ENCODE measurements at regions not wholly inside any gene's neighbourhood (a gene's known extent, or its start where the extent isn't known, plus 50 kb on each side); places are given as distances from the start of the nearest gene placed in this dataset.

- CTCF ChIA-PET (ENCODE audit: low intra/inter-chr PET ratio): no interaction called here
- BruUV-seq (replicated peaks): no TSS peak
- H3K36me3 ChIP-seq (ENCODE audit: control insufficient read depth, insufficient read depth, low read length): no peaks in the 10 kb centered on the region
- no peaks in the 10 kb centered on the region for H3K4me1 ChIP-seq (replicated peaks in 1 of 2; ENCODE audit: control insufficient read depth in 2 of 2, insufficient read depth in 2 of 2, low read length in 2 of 2)
- DNase-seq (ENCODE audit: extremely low read depth in 1 of 4, low spot score in 3 of 4): no peak
- in situ Hi-C loops (cut with MboI): no loop called here
- H3K4me2 ChIP-seq (ENCODE audit: insufficient read depth, low read length): no peak overlapping the region
- no peaks in the 10 kb centered on the region for H4K20me1 ChIP-seq (replicated peaks; ENCODE audit: control insufficient read depth, insufficient read depth, low read length)
- no peak overlapping the region for H3K4me3 ChIP-seq
- ATAC-seq: no peak
- no peaks in the 10 kb centered on the region for H3K79me2 ChIP-seq (ENCODE audit: control insufficient read depth, insufficient read depth, low read length)
- no peak for FAIRE-seq
- POLR2A ChIA-PET: no interaction called here
- WGBS (ENCODE audit: insufficient coverage, low coverage, missing lambda C conversion rate): no CpG with 5 or more reads among the region's 1 CpG
- intact Hi-C loops (cut with micrococcal nuclease): no loop called here
- no peak overlapping the region for H3K9ac ChIP-seq (ENCODE audit: insufficient read depth in 1 of 2, low read depth in 2 of 2, low read length in 2 of 2)
- no peak for TF ChIP-seq SAP30 (IDR thresholded peaks at IDR 0.05; ENCODE audit: borderline replicate concordance, insufficient read depth, low read depth, low read length, poor library complexity, severe bottlenecking)
- TF ChIP-seq ZNF3 (CRISPR knock-in tag; IDR thresholded peaks at IDR 0.05): no peak
- TF ChIP-seq MCM2 (IDR thresholded peaks at IDR 0.05; ENCODE audit: low read depth): no peak
- TF ChIP-seq U2AF2 (optimal IDR thresholded peaks at IDR 0.05; ENCODE audit: low read depth, low read length): no peak
- H3K9me3 ChIP-seq (replicated peaks; ENCODE audit: control insufficient read depth, insufficient read depth, low read depth, low read length): no peaks in the 10 kb centered on the region
- H3K9me1 ChIP-seq (ENCODE audit: control insufficient read depth, insufficient read depth, low read length): no peaks in the 10 kb centered on the region
- no peak overlapping the region for H3K27ac ChIP-seq (ENCODE audit: extremely low read depth, low read depth, low read length)
- no peak overlapping the region for H2AFZ ChIP-seq (ENCODE audit: low read depth, low read length)
- no peaks in the 10 kb centered on the region for H3K27me3 ChIP-seq (ENCODE audit: control insufficient read depth in 2 of 2, insufficient read depth in 2 of 2, low read length in 2 of 2)
Measured at GRCh38 chr3:111244760-111245159, 173.1 kb downstream of the NECTIN3 start.

DNA sequence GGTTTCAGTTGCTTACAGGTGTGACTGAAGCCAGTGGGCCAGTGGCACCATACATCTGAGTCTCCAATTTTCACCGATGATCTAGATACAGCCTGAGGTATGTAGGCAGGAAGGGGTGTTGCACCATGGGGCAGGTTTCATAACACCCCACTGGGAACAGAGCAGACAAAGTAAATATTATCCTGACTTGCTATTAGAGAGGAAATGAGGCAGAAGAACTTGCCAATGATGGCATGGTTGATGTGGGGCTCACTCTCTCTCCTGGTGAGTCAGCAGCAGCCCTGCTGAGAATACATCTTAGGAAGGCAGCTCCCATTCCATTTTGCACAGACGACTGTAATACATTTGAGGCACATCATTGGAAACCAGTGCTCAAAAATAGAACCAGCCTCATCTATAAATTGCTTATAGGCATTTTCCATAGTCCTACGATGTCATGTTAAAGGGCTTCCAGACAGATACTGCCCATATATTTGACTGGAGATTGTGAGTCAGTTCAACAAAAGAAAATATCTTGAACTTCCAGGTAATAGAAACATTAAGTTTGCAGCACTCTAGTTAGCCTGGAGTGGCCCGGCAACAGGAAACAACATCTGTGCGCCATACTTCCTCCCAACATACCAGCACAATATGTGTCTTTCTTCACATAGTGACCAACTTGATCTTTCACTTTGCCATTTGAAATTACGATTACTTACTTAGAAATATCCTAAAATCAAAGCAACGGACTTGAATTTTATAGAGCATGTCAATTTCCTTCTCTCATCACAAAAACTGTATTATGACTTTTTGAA lies 175.5 kb downstream of the NECTIN3 start:
- Histone ChIP-seq H3K36me3 (ENCODE audit: control insufficient read depth, insufficient read depth, low read length) (no peaks in the 10 kb centered on the region), H3K79me2 (ENCODE audit: control insufficient read depth, insufficient read depth, low read length) (no peaks in the 10 kb centered on the region), H2AFZ (ENCODE audit: low read depth, low read length) (no peak overlapping the region), H3K4me2 (ENCODE audit: insufficient read depth, low read length) (no peak overlapping the region), H3K27ac (ENCODE audit: extremely low read depth, low read depth, low read length) (no peak overlapping the region), H3K9ac (ENCODE audit: insufficient read depth in 1 of 2, low read depth in 2 of 2, low read length in 2 of 2) (no peak overlapping the region), H3K4me3 (no peak overlapping the region), H3K27me3 (ENCODE audit: control insufficient read depth in 2 of 2, insufficient read depth in 2 of 2, low read length in 2 of 2) (no peaks in the 10 kb centered on the region), H3K4me1 (replicated peaks in 1 of 2; ENCODE audit: control insufficient read depth in 2 of 2, insufficient read depth in 2 of 2, low read length in 2 of 2) (no peaks in the 10 kb centered on the region), H4K20me1 (replicated peaks; ENCODE audit: control insufficient read depth, insufficient read depth, low read length) (no peaks in the 10 kb centered on the region), H3K9me1 (ENCODE audit: control insufficient read depth, insufficient read depth, low read length) (no peaks in the 10 kb centered on the region), H3K9me3 (replicated peaks; ENCODE audit: control insufficient read depth, insufficient read depth, low read depth, low read length) (no peaks in the 10 kb centered on the region)
- ChIA-PET POLR2A (no interaction called here), CTCF (ENCODE audit: low intra/inter-chr PET ratio) (no interaction called here)
- ATAC-seq (no peak), FAIRE-seq (no peak), DNase-seq (ENCODE audit: extremely low read depth in 1 of 4, low spot score in 3 of 4) (no peak)
- WGBS (ENCODE audit: insufficient coverage, low coverage, missing lambda C conversion rate): 1% methylated on average over 7 of the region's 7 CpGs
- in situ Hi-C loops (cut with MboI) (no loop called here), intact Hi-C loops (cut with micrococcal nuclease) (no loop called here)
- BruUV-seq (replicated peaks): no TSS peak
- TF ChIP-seq ZNF408 (CRISPR knock-in tag; IDR thresholded peaks at IDR 0.05; ENCODE audit: low read depth): no peak
- no peak for TF ChIP-seq E2F6 (IDR thresholded peaks at IDR 0.05; ENCODE audit: borderline replicate concordance in 1 of 2, extremely low read depth in 1 of 2, insufficient read depth in 1 of 2, insufficient read length in 1 of 2, low read depth in 1 of 2, low read length in 1 of 2, poor library complexity in 1 of 2, severe bottlenecking in 1 of 2)
- no peak for TF ChIP-seq ARID4B (CRISPR knock-in tag; IDR thresholded peaks at IDR 0.05)
- TF ChIP-seq MEF2A (IDR thresholded peaks at IDR 0.05; ENCODE audit: control insufficient read depth, low read depth, low read length): no peak
